ENCODE measurements at regions not wholly inside any gene's neighbourhood (a gene's known extent, or its start where the extent isn't known, plus 50 kb on each side); places are given as distances from the start of the nearest gene placed in this dataset.

- Histone ChIP-seq H3K27ac (no peak overlapping the region), H3K4me1 (no peaks in the 10 kb centered on the region), H3K4me3 (no peak overlapping the region), H3K27me3 (no peaks in the 10 kb centered on the region), H3K36me3 (no peaks in the 10 kb centered on the region), H3K9me3 (no peaks in the 10 kb centered on the region)
- no peak for TF ChIP-seq CTCF (IDR thresholded peaks at IDR 0.05)
- no peak for TF ChIP-seq POLR2A (IDR thresholded peaks at IDR 0.05)
- ATAC-seq, result peak in 1 of 4 donors; percentile 9
- intact Hi-C loops (cut with DNase I), result no loop called here
- WGBS (ENCODE audit: insufficient coverage, low coverage, low lambda C conversion rate, missing lambda C conversion rate), result 20% methylated on average over 1 of the region's 10 CpGs
- no peak for DNase-seq
Observed at GRCh38 chr16:89034573-89034961, 57.6 kb upstream of the CBFA2T3 start.

GRCh38 chr16:89034971-89035668 is 58.1 kb upstream of the CBFA2T3 start:
- intact Hi-C loops (cut with DNase I), result no loop called here
- no peaks in the 10 kb centered on the region for H3K27me3 ChIP-seq
- peak in 1 of 3 donors; percentile 22 for DNase-seq

GRCh38 chr16:89035669-89036570 is 57.7 kb upstream of the ACSF3 start:
- 42% methylated on average over 11 of the region's 22 CpGs for WGBS (ENCODE audit: insufficient coverage, low coverage, low lambda C conversion rate, missing lambda C conversion rate)
- TF ChIP-seq CTCF (IDR thresholded peaks at IDR 0.05) (no peak), POLR2A (IDR thresholded peaks at IDR 0.05) (no peak)
- no peaks in the 10 kb centered on the region for H3K9me3 ChIP-seq

More at GRCh38 chr16:89034971-89035668, 58.1 kb upstream of the CBFA2T3 start:
- Histone ChIP-seq H3K9me3 (no peaks in the 10 kb centered on the region), H3K27ac (no peak overlapping the region), H3K4me3 (no peak overlapping the region), H3K36me3 (no peaks in the 10 kb centered on the region), H3K4me1 (no peaks in the 10 kb centered on the region)
- 35% methylated on average over 16 of the region's 23 CpGs for WGBS (ENCODE audit: insufficient coverage, low coverage, low lambda C conversion rate, missing lambda C conversion rate)
- TF ChIP-seq POLR2A (IDR thresholded peaks at IDR 0.05), result no peak
- no peak for TF ChIP-seq CTCF (IDR thresholded peaks at IDR 0.05)
- ATAC-seq, result no peak

GRCh38 chr16:89036776-89037175 is 56.9 kb upstream of the ACSF3 start:
- DNase-seq (peak in 1 of 3 donors; percentile 42), ATAC-seq (no peak)
- TF ChIP-seq POLR2A (IDR thresholded peaks at IDR 0.05), result no peak
- TF ChIP-seq CTCF (IDR thresholded peaks at IDR 0.05), result no peak
- Histone ChIP-seq H3K9me3 (no peaks in the 10 kb centered on the region), H3K4me1 (no peaks in the 10 kb centered on the region), H3K36me3 (no peaks in the 10 kb centered on the region), H3K27ac (no peak overlapping the region), H3K4me3 (no peak overlapping the region), H3K27me3 (no peaks in the 10 kb centered on the region)
- WGBS (ENCODE audit: insufficient coverage, low coverage, low lambda C conversion rate, missing lambda C conversion rate), result 50% methylated on average over 6 of the region's 15 CpGs
- intact Hi-C loops (cut with DNase I), result no loop called here

More at GRCh38 chr16:89035669-89036570, 57.7 kb upstream of the ACSF3 start:
- DNase-seq (peak in 2 of 3 donors; percentile 12 to 33), ATAC-seq (no peak)
- no peak overlapping the region for H3K4me3 ChIP-seq
- no peaks in the 10 kb centered on the region for H3K36me3 ChIP-seq
- H3K27me3 ChIP-seq, result no peaks in the 10 kb centered on the region
- no peak overlapping the region for H3K27ac ChIP-seq
- intact Hi-C loops (cut with DNase I), result no loop called here
- no peaks in the 10 kb centered on the region for H3K4me1 ChIP-seq

All from right lobe of liver (tissue), 6 donors.